ENCODE measurements at regions not wholly inside any gene's neighbourhood (a gene's known extent, or its start where the extent isn't known, plus 50 kb on each side); places are given as distances from the start of the nearest gene placed in this dataset.

DNA sequence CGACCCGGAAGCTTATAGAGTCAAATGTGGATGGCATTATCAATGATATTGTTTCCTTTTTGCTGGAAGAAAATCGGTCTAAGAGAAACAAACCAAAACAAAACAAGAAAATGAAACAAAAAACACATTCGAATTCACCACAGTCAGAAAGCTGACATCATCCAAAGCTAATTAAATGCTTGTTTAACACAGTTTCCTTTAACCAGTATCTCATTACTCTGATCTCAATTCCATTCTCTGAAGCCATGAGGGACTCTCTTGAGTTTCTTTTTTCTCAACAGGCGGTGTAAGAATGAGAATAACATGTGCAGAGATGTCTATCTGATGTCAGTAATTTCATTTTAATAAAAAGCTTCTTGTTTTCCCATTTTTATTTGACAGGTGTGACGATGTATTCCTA is 1448.3 kb upstream of the DDX18 start:
- H3K4me1 ChIP-seq (ENCODE audit: control insufficient read depth in 4 of 4, insufficient read depth in 4 of 4, low read length in 3 of 4), result no peaks in the 10 kb centered on the region
- TF ChIP-seq HNF4A (conservative IDR thresholded peaks at IDR 0.05), result no peak
- TF ChIP-seq HNF4G (IDR thresholded peaks at IDR 0.05), result no peak
- TF ChIP-seq EGR1 (IDR thresholded peaks at IDR 0.05; ENCODE audit: low read depth in 2 of 2), result no peak
- TF ChIP-seq, protein P1, sequence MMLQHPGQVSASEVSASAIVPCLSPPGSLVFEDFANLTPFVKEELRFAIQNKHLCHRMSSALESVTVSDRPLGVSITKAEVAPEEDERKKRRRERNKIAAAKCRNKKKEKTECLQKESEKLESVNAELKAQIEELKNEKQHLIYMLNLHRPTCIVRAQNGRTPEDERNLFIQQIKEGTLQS (IDR thresholded peaks at IDR 0.05), result no peak
- TF ChIP-seq RXRA (IDR thresholded peaks at IDR 0.05), result no peak
- TF ChIP-seq, protein P2, sequence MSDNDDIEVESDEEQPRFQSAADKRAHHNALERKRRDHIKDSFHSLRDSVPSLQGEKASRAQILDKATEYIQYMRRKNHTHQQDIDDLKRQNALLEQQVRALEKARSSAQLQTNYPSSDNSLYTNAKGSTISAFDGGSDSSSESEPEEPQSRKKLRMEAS (IDR thresholded peaks at IDR 0.05), result no peak
- TF ChIP-seq GABPA (IDR thresholded peaks at IDR 0.05 in 1 of 2, conservative IDR thresholded peaks at IDR 0.05 in 1 of 2), result no peak
- TF ChIP-seq, protein P3, sequence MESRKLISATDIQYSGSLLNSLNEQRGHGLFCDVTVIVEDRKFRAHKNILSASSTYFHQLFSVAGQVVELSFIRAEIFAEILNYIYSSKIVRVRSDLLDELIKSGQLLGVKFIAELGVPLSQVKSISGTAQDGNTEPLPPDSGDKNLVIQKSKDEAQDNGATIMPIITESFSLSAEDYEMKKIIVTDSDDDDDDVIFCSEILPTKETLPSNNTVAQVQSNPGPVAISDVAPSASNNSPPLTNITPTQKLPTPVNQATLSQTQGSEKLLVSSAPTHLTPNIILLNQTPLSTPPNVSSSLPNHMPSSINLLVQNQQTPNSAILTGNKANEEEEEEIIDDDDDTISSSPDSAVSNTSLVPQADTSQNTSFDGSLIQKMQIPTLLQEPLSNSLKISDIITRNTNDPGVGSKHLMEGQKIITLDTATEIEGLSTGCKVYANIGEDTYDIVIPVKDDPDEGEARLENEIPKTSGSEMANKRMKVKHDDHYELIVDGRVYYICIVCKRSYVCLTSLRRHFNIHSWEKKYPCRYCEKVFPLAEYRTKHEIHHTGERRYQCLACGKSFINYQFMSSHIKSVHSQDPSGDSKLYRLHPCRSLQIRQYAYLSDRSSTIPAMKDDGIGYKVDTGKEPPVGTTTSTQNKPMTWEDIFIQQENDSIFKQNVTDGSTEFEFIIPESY (IDR thresholded peaks at IDR 0.05), result no peak
- no peak for TF ChIP-seq FOXA1 (IDR thresholded peaks at IDR 0.05)
- no peak for TF ChIP-seq JUND (IDR thresholded peaks at IDR 0.05)
- TF ChIP-seq TAF1 (conservative IDR thresholded peaks at IDR 0.05), result no peak
- TF ChIP-seq SP1 (IDR thresholded peaks at IDR 0.05), result no peak
- TF ChIP-seq, protein P4, sequence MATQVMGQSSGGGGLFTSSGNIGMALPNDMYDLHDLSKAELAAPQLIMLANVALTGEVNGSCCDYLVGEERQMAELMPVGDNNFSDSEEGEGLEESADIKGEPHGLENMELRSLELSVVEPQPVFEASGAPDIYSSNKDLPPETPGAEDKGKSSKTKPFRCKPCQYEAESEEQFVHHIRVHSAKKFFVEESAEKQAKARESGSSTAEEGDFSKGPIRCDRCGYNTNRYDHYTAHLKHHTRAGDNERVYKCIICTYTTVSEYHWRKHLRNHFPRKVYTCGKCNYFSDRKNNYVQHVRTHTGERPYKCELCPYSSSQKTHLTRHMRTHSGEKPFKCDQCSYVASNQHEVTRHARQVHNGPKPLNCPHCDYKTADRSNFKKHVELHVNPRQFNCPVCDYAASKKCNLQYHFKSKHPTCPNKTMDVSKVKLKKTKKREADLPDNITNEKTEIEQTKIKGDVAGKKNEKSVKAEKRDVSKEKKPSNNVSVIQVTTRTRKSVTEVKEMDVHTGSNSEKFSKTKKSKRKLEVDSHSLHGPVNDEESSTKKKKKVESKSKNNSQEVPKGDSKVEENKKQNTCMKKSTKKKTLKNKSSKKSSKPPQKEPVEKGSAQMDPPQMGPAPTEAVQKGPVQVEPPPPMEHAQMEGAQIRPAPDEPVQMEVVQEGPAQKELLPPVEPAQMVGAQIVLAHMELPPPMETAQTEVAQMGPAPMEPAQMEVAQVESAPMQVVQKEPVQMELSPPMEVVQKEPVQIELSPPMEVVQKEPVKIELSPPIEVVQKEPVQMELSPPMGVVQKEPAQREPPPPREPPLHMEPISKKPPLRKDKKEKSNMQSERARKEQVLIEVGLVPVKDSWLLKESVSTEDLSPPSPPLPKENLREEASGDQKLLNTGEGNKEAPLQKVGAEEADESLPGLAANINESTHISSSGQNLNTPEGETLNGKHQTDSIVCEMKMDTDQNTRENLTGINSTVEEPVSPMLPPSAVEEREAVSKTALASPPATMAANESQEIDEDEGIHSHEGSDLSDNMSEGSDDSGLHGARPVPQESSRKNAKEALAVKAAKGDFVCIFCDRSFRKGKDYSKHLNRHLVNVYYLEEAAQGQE (IDR thresholded peaks at IDR 0.05), result no peak
- no peak for TF ChIP-seq RAD21 (IDR thresholded peaks at IDR 0.05)
- H3K4me3 ChIP-seq (ENCODE audit: low read depth in 1 of 3, low read length in 3 of 3), result no peak overlapping the region
- H3K9me3 ChIP-seq (ENCODE audit: control insufficient read depth in 4 of 4, low read length in 3 of 4), result peaks cover 0 to 1% (median 0%) of the 10 kb centered on the region in 4 donors
- H3K9ac ChIP-seq (ENCODE audit: low read depth in 1 of 2, low read length in 2 of 2), result no peak overlapping the region
- WGBS, result 70% methylated on average over 6 of the region's 6 CpGs
- DNase-seq (ENCODE audit: low spot score), result no peak
- H3K27ac ChIP-seq (ENCODE audit: low read depth in 1 of 2, low read length in 2 of 2), result no peak overlapping the region
- H3K27me3 ChIP-seq (ENCODE audit: control insufficient read depth in 4 of 4, insufficient read depth in 4 of 4, low read length in 3 of 4), result no peaks in the 10 kb centered on the region
- no peaks in the 10 kb centered on the region for H3K36me3 ChIP-seq (ENCODE audit: control insufficient read depth in 4 of 4, insufficient read depth in 3 of 4, low read depth in 1 of 4, low read length in 3 of 4)

DNA sequence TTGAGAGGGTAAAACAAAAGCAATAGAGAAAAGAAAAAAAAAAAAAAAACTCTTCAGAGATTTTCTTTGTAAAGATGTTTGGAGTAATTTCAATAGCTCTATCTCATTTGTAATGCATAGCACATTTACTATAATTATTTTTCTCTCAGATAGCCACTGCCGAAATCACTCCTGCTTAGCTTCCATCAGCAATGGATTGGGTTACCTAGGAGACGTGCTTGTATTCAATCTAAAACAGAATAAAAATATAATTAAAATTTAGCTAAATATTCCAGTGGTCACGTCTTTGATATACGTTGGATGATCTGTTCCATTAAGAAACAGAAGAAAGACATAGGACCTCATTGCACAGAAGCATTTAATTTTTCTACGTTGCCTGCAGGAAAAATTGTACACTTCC is 1435.7 kb upstream of the DDX18 start:
- TF ChIP-seq FOXA2 (IDR thresholded peaks at IDR 0.05), result no peak
- TF ChIP-seq HNF4A (conservative IDR thresholded peaks at IDR 0.05), result no peak
- no peak for TF ChIP-seq FOXA1 (IDR thresholded peaks at IDR 0.05)
- no peak overlapping the region for H3K4me3 ChIP-seq (ENCODE audit: low read depth in 1 of 3, low read length in 3 of 3)
- DNase-seq (ENCODE audit: low spot score), result no peak
- WGBS, result 80% methylated on average over 5 of the region's 5 CpGs
- H3K4me1 ChIP-seq (ENCODE audit: control insufficient read depth in 4 of 4, insufficient read depth in 4 of 4, low read length in 3 of 4), result no peaks in the 10 kb centered on the region
- H3K27me3 ChIP-seq (ENCODE audit: control insufficient read depth in 4 of 4, insufficient read depth in 4 of 4, low read length in 3 of 4), result no peaks in the 10 kb centered on the region
- no peak overlapping the region for H3K27ac ChIP-seq (ENCODE audit: low read depth in 1 of 2, low read length in 2 of 2)
- H3K9me3 ChIP-seq (ENCODE audit: control insufficient read depth in 4 of 4, low read length in 3 of 4), result peaks cover 0 to 4% (median 0%) of the 10 kb centered on the region in 4 donors
- no peaks in the 10 kb centered on the region for H3K36me3 ChIP-seq (ENCODE audit: control insufficient read depth in 4 of 4, insufficient read depth in 3 of 4, low read depth in 1 of 4, low read length in 3 of 4)
- H3K9ac ChIP-seq (ENCODE audit: low read depth in 1 of 2, low read length in 2 of 2), result no peak overlapping the region
